DND-41 (cell line): ENCODE measurements at regions not wholly inside any gene's neighbourhood (a gene's known extent, or its start where the extent isn't known, plus 50 kb on each side); places are given as distances from the start of the nearest gene placed in this dataset.

Experiments used
- EZH2 ChIP-seq: IDR thresholded peaks from 3 replicates; pipeline ENCODE4 v1.6.1; 2012; ENCODE audit warnings: borderline replicate concordance, low read depth, mild to moderate bottlenecking, moderate library complexity, low read length, inconsistent platforms; ENCODE audit not compliant: severe bottlenecking
- TF ChIP-seq, protein P1 (sequence below): IDR thresholded peaks from 2 replicates; pipeline ENCODE4 v1.5.1; 2012; ENCODE audit warnings: borderline replicate concordance, low read length, moderate library complexity, mild to moderate bottlenecking; ENCODE audit not compliant: poor library complexity, severe bottlenecking; ENCODE audit errors: extremely low read depth

DNA sequence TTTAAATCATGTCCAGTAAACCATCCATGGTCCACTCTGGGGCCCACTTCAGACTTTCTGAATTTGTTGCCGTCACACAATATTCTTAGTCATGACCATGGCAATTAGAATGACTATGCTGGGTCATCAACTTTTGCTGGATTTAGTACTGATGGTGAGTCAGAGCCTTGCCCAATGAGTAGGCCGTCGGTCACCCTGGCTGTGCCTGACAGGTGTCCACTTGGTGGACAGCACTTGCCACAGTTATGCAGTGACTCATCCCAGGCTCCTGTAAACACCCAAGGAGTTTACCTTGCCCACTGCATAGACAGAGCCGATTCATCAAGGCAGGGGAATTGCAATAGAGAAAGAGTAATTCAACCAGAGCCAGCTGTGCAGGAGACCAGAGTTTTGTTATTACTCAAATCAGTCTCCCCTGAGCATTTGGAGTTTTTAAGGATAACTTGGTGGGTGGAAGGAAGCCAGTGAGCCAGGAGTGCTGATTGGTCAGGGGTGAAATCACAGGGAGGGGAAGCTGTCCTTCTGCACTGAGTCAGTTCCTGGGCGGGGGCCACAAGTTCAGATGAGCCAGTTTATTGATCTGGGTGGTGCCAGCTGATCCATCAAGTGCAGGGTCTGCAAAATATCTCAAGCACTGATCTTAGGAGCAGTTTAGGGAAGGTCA is 333.8 kb downstream of the PTPRU start:
- no peak for TF ChIP-seq EZH2
- TF ChIP-seq, protein P1, sequence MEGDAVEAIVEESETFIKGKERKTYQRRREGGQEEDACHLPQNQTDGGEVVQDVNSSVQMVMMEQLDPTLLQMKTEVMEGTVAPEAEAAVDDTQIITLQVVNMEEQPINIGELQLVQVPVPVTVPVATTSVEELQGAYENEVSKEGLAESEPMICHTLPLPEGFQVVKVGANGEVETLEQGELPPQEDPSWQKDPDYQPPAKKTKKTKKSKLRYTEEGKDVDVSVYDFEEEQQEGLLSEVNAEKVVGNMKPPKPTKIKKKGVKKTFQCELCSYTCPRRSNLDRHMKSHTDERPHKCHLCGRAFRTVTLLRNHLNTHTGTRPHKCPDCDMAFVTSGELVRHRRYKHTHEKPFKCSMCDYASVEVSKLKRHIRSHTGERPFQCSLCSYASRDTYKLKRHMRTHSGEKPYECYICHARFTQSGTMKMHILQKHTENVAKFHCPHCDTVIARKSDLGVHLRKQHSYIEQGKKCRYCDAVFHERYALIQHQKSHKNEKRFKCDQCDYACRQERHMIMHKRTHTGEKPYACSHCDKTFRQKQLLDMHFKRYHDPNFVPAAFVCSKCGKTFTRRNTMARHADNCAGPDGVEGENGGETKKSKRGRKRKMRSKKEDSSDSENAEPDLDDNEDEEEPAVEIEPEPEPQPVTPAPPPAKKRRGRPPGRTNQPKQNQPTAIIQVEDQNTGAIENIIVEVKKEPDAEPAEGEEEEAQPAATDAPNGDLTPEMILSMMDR: no peak
